Neutrophil (primary cell): ENCODE measurements at regions not wholly inside any gene's neighbourhood (a gene's known extent, or its start where the extent isn't known, plus 50 kb on each side); places are given as distances from the start of the nearest gene placed in this dataset.

ENCODE experiments used
- H3K27ac ChIP-seq: fragments of 200-600 bp; sonication (generic); 2 replicates; pipeline ENCODE4 v1.5.1; 2016; ENCODE audit warnings: mild to moderate bottlenecking, moderate library complexity
- H3K27me3 ChIP-seq: fragments of 200-600 bp; sonication (generic); 2 replicates; pipeline ENCODE4 v1.6.0; 2016; ENCODE audit warnings: mild to moderate bottlenecking
- H3K36me3 ChIP-seq: fragments of 200-600 bp; sonication (generic); 2 replicates; pipeline ENCODE4 v1.5.1; 2017
- H3K4me1 ChIP-seq, 2 experiments: fragments of 200-600 bp in 1 of 2; sonication (generic) in 1 of 2; 1 replicate in 1 of 2; 2 replicates in 1 of 2; pipeline versions ENCODE4 v1.5.1 to v1.6.1; 2013 to 2016; ENCODE audit warnings: low read depth in 1 of 2, low read length in 1 of 2, mild to moderate bottlenecking in 1 of 2, moderate library complexity in 1 of 2; ENCODE audit not compliant: control insufficient read depth in 1 of 2, insufficient read depth in 1 of 2
- H3K4me3 ChIP-seq, 2 experiments: fragments of 200-600 bp in 1 of 2; sonication (generic) in 1 of 2; 1 replicate in 1 of 2; 2 replicates in 1 of 2; pipeline ENCODE4 v1.5.1; 2013 to 2016; ENCODE audit warnings: low read depth in 1 of 2, low read length in 1 of 2, mild to moderate bottlenecking in 1 of 2, moderate library complexity in 1 of 2
- H3K9me3 ChIP-seq: fragments of 200-600 bp; sonication (generic); 2 replicates; pipeline ENCODE4 v1.5.1; 2016
- TF ChIP-seq, protein P1 (sequence below): fragments of 200-600 bp; sonication (generic); IDR thresholded peaks from 2 replicates; pipeline ENCODE4 v1.5.1; 2016; ENCODE audit warnings: antibody characterized with exemption

DNA sequence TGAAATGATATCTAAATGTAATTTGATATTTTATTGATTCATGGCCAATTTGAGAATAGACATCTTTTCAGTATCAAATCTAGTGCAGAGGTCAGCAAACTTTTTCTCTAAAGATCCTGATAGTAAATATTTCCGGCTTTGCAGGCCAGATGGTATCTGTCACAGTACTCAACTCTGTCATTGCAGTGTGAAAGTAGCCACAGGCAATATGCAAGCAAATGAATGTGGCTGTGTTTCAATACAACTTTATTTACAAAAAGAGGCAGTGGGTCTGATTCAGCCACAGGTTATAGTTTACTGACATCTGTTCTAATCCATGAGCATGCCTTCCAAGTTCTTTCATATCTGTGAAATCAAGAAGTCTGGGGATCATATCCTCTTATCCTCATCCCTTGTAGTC is 221.2 kb downstream of the PRDM2 start:
- Histone ChIP-seq H3K4me1 (no peaks in the 10 kb centered on the region), H3K36me3 (no peaks in the 10 kb centered on the region), H3K27me3 (no peaks in the 10 kb centered on the region), H3K4me3 (no peak overlapping the region), H3K9me3 (no peaks in the 10 kb centered on the region), H3K27ac (no peak overlapping the region)
- TF ChIP-seq, protein P1, sequence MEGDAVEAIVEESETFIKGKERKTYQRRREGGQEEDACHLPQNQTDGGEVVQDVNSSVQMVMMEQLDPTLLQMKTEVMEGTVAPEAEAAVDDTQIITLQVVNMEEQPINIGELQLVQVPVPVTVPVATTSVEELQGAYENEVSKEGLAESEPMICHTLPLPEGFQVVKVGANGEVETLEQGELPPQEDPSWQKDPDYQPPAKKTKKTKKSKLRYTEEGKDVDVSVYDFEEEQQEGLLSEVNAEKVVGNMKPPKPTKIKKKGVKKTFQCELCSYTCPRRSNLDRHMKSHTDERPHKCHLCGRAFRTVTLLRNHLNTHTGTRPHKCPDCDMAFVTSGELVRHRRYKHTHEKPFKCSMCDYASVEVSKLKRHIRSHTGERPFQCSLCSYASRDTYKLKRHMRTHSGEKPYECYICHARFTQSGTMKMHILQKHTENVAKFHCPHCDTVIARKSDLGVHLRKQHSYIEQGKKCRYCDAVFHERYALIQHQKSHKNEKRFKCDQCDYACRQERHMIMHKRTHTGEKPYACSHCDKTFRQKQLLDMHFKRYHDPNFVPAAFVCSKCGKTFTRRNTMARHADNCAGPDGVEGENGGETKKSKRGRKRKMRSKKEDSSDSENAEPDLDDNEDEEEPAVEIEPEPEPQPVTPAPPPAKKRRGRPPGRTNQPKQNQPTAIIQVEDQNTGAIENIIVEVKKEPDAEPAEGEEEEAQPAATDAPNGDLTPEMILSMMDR, result no peak

DNA sequence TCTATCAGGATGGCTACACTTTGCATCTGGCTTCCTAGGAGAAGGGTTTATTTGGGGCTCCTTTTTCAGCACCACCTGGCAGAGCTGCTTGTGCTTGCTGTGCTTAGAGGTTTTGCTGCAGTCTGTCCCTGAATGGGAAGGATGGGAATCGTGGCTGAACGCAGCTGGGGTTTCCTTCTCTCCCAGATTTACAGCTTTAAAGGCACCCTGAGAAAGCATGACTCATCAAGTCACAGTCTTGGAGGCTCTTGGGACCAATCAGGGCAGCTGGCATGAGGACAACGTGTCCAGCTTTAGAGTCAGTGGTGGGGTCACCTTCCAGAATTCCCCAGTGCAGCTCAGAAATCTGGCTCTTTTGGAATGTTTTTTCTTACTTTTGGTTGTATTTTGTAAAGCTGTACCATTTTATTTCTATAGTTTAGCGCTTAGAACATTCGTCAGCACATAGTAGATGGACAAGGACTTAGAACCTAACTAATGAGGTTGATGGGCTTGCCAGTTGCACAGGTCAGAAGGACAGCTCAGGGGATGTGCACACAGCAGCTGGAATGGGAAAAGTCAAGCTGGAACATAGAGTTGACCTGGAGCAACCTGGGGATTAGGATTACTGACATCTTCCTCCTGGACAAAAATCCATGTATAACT is 222.6 kb downstream of the PRDM2 start:
- TF ChIP-seq, protein P1, result no peak

DNA sequence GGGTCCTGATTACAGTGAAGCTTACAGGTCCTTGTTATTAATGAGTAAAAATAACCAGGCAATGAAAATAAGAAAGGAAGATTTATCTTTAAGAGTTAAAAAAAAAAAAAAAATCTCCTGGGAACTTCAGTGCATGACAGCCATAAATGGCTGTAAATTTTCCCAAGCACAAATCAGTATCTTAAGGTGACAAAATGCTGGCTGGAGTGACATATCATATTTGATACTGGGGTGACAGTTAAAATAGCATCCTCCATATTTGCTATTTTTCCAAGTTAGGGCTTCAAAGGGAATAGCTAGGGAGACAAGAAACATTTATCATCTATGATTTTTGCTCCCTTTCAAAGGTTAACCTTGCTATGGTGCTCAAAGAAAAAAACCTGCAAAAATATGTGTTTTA is 226.6 kb downstream of the PRDM2 start:
- Histone ChIP-seq H3K9me3 (no peaks in the 10 kb centered on the region), H3K4me1 (no peaks in the 10 kb centered on the region), H3K36me3 (no peaks in the 10 kb centered on the region), H3K27me3 (peaks cover 6% of the 10 kb centered on the region), H3K27ac (no peak overlapping the region), H3K4me3 (no peak overlapping the region)
- TF ChIP-seq, protein P1, result no peak

More for the DNA sequence above, 222.6 kb downstream of the PRDM2 start:
- Histone ChIP-seq H3K27ac (no peak overlapping the region), H3K36me3 (no peaks in the 10 kb centered on the region), H3K9me3 (no peaks in the 10 kb centered on the region), H3K27me3 (no peaks in the 10 kb centered on the region), H3K4me3 (no peak overlapping the region), H3K4me1 (no peaks in the 10 kb centered on the region)

- no peak overlapping the region for H3K27ac ChIP-seq
- H3K4me1 ChIP-seq, result no peaks in the 10 kb centered on the region
- peaks cover 6% of the 10 kb centered on the region for H3K27me3 ChIP-seq
- no peak overlapping the region for H3K4me3 ChIP-seq
- TF ChIP-seq, protein P1, result no peak
- H3K9me3 ChIP-seq, result no peaks in the 10 kb centered on the region
- no peaks in the 10 kb centered on the region for H3K36me3 ChIP-seq
Observed at GRCh38 chr1:13927736-13928135, 227.7 kb downstream of the PRDM2 start.

DNA sequence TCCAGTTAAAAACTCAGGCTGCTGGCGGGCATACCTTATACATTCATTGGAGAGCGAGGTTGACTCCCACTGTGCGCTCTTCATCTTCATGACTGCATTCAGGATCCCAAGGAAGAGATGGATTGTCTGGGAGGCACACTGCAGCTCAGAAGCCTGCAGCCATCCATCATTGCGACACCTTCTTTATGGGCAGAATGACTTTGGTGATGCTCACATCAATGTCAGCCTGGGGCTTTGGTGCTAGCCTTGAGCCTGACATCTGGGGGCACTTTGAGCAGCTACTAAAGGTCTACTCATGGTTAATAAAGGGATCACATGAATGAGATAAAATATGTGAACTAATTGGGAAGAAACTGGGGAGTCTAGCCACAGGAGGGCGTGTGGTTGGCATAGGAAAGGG is 229.3 kb downstream of the PRDM2 start:
- Histone ChIP-seq H3K4me1 (no peaks in the 10 kb centered on the region), H3K4me3 (no peak overlapping the region), H3K9me3 (no peaks in the 10 kb centered on the region), H3K36me3 (no peaks in the 10 kb centered on the region), H3K27me3 (peaks cover 10% of the 10 kb centered on the region), H3K27ac (no peak overlapping the region)
- TF ChIP-seq, protein P1, result no peak

- TF ChIP-seq, protein P1, result no peak
- Histone ChIP-seq H3K4me3 (no peak overlapping the region), H3K9me3 (no peaks in the 10 kb centered on the region), H3K27me3 (peaks cover 14% of the 10 kb centered on the region), H3K36me3 (no peaks in the 10 kb centered on the region), H3K27ac (no peak overlapping the region), H3K4me1 (no peaks in the 10 kb centered on the region)
Observed at GRCh38 chr1:13930151-13930550, 230.2 kb downstream of the PRDM2 start.
